GM19463 (cell line): ENCODE measurements at regions not wholly inside any gene's neighbourhood (a gene's known extent, or its start where the extent isn't known, plus 50 kb on each side); places are given as distances from the start of the nearest gene placed in this dataset.

Experiments
- ATAC-seq: cut with Tn5 transposase; IDR thresholded peaks from one replicate; pipeline ENCODE4 v1.9.1; 2021; ENCODE audit warnings: mild to moderate bottlenecking, moderate library complexity; ENCODE audit not compliant: unreplicated experiment

- no peak for ATAC-seq
Measured at GRCh38 chr13:73195091-73195490, 136.3 kb downstream of the KLF5 start.

DNA sequence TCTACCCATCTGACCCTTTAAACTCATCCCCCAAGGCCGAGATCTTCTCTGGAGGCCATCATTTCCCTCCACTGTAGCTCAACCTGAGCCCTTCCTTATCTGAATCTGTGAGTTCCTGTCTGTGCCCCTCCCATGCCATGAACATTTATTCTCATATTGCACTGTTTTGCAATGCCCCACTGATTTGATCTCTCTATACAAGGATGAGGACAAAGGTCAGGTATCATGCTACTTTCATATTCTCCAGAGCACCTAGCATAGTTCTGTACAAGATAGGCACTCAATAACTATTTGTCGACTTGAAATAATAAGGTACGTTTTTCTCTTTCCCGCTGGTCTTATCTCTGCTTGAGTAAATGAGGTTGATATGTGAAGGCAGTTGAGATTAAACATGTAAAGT is 135.5 kb downstream of the KLF5 start:
- no peak for ATAC-seq

DNA sequence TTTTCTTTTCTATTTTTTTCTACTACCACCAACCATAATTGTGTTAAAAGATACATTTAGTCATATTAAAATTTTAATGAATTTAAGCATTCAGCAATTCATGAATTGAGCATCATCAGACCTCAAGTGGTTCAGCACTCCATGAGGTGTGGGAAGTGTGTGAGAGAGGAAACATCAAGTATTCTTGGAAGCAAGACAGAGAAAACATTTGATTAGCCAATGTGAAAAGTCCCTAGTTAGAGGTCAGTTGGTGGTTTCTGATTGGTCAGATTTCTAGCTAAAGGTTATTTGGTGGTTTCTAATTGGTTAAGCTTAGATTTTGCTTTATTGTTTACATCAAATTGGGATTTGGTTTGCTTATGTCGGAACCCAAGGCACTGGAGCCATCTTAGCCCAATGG is 134.7 kb downstream of the KLF5 start:
- ATAC-seq: no peak

- no peak for ATAC-seq
Measured at GRCh38 chr13:73190477-73190876, 131.7 kb downstream of the KLF5 start.

DNA sequence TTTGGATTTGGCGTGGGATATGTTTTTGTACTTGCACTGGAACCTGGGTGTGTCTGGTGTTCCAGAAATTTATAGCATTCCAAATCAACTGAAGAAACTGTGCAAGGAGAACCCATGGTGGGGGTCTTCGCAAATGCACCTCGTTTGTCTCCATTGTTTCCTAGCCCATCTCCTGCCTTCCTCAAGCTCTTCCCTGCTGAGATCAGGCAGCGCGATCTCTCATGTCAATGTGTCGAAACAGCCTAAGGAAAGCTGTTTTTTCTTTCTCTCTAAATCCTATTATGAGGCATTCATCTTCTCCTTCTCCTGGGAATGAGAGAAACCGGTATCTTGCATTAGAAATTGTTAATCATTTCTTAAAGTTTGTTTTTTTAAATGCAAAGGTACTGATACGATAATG is 131.0 kb downstream of the KLF5 start:
- no peak for ATAC-seq

DNA sequence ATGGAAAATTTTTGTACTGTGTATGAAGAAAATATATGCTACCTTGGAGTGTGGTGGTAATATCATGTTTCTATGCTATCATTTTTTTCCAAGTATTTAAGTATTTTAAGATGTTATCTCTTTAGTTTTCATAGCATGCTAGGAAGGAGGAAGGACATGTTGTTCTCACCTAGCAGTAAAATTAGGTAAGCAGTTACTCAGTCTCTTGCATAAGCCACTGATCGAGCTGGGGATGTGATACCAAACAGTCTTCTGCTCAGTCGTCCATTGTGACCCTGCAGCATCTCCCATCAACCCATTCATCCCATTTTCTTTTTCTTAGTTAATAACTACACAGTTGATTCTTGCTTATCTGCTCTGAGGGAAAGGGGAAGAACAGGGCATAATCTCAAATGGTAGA is 130.6 kb downstream of the KLF5 start:
- ATAC-seq: no peak

DNA sequence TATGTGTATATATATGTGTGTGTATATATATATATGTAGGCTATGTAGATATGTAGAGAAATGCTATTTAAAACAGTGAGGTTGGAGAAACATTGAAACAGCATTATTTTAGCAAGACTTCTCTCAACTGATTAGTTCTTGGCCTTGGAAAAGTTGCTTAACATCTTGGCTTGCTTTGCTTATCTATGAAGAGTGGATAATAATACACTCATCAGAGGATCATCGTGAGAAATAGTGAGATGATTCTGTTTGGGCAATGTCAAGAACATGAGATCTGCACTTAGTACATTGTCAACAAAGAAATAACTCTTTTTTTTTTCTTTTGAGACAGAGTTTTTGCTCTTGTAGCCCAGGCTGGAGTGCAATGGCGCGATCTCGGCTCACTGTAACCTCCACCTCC is 128.3 kb downstream of the KLF5 start:
- ATAC-seq: no peak

DNA sequence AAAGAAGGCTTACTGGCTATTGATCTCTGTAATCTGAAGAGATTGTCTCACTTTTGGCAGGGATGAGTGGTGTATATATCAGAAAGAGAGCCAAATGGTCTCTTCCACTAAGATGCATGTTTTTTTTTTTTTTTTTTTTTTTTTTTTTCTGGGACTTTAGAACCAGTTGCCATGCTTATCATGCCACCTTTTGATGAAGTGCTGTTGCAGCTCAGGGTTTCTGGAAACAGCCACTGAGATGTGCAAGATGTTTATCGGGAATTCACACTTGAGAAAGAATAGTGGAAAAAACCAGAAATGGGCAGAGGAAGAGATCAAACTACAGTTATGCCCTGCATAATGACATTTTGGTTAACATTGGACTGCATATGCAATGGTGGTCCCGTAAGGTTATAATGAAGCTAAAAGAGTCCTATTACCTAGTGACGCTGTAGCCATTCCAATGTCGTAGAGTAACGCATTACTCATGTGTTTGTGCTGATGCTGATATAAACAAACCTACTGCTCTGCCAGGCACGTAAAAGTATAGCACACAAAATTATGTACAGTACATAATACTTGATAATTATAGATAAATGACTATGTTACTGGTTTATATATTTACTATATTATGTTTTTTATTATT is 121.0 kb downstream of the KLF5 start:
- no peak for ATAC-seq

DNA sequence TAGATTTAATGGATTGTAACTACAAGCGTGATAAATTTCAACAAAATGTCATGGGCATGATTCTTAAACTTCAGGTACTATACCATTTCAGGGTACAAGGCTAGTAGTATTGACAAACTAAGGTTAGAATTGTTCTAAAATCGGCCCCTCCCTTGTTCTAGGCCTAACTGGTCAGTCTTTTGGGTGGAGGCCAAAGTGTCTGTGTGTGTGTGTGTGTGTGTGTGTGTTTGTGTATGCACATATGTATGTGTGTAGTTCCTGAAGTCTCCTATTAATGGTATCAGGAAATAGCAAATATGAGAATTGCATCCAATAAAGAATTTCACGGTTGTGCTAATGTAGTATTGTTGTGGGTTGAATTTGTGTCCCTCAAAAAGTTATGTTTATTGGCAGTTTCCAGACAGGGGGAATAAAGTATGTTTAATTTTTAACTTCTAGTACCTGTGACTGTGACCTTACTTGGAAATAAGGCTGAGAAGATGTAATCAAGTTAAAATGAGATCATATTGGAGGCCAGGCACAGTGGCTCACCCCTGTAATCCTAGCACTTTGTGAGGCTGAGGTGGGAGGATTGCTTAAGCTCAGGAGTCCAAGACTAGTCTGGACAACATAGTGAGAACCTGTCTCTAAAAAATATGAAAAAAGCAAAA is 119.2 kb downstream of the KLF5 start:
- no peak for ATAC-seq

DNA sequence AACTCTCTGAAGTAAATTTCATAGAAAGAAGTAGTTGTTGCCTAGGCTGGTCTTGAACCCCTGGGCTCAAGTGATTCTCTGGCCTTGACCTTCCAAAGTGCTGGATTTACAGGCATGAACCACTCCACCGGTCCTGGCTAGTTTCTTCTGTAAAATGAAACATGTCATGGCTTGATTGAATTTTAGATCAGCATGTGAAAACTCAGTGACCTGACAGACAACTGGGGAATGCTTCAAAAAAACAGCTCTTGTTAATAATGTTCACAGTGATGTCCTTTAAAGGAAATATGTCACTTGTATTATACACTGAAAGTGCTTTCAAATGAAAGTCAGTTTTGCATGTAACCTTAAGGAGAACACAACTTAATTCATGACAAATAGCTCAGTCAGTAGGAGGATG is 118.2 kb downstream of the KLF5 start:
- no peak for ATAC-seq

DNA sequence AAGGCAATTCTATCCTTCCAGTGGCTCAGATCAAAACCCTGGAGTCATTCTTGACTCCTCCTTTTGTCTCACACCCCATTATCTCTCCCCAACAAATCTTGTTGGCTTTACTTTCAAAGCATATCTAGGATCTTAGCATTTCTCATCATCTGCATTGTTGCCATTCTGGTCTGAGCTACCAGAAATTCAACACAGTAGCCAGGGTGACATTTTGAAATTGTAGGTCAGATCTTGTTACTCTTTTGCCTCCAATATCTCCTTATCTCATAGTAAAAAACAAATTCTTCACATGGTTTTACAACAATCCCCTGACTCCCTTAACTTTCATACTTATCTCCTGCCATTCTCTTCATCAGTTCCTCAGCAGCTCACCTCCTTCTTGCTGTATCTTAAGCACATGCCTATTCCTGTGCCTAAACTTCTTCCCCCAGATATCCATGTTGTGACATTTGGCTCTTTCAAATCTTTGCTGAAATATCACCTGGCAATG is 115.8 kb downstream of the KLF5 start:
- no peak for ATAC-seq

DNA sequence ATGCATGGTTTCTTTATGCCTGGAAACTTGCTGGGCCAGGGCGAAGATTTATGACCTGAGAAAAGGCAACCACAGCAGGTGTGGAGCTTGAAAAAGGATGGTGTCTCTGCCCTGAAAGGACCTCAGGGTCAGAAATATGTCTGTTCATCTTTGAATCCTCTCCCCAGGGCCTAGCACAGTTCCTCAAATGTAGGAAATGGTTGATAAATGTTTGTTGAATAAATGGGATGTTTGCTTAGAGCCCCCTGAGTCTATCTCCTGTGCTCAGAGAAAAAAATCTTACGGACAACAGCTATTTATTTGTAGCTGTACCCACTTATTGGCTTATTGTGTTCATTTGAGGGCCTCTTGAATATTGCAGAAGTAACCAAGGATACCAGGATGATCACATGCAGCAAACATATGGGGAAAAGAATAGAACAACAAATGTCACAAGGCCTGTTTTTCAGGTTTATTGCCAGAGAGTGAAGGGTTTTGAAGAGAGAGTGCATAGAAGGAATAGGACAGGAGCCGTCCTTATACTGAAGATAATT is 114.5 kb downstream of the KLF5 start:
- peak; percentile 69 for ATAC-seq

- no peak for ATAC-seq
Measured at GRCh38 chr13:73171926-73172325, 113.1 kb downstream of the KLF5 start.

DNA sequence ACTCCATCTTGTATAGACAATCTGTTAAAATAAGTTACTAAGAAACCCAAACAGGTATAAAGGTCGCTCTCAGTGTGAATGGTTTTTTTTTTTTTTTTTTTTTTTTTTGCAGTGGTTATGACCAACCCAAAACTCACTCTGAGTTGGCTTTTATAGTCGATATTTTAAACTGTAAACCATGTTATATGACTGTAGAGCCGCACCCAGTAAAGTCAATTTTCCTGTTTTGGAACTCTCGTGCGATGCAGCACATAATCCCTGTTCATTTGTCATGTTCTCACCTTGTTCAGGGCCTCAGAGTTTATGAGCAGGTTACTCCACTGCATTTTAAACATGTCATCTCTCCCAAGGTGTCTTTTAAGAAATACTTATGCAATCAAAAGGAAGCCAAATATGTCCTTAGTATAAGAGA is 112.5 kb downstream of the KLF5 start:
- ATAC-seq: no peak

DNA sequence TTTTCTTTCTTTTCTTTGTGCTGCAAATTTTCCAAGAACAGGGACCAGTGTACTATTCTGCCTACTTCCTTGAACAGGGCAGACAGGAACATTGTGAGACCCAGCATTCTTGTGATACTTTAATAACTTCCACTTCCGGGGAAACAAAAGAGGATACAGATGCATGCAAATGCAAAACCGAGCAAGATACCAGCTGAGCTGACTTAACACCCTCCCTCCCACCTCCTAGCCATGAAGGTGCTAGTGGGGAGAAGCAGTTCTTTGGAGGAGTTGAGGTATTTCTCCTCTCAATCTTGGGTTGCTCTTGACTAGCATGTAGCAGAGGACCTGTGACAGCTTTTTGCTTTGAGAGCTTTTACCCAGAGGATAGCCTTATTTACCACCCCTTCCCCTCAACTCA is 111.2 kb downstream of the KLF5 start:
- ATAC-seq: no peak

GRCh38 chr13:73168953-73169401 is 110.2 kb downstream of the KLF5 start:
- ATAC-seq: no peak

GRCh38 chr13:73168226-73168952 is 109.6 kb downstream of the KLF5 start:
- ATAC-seq: no peak

DNA sequence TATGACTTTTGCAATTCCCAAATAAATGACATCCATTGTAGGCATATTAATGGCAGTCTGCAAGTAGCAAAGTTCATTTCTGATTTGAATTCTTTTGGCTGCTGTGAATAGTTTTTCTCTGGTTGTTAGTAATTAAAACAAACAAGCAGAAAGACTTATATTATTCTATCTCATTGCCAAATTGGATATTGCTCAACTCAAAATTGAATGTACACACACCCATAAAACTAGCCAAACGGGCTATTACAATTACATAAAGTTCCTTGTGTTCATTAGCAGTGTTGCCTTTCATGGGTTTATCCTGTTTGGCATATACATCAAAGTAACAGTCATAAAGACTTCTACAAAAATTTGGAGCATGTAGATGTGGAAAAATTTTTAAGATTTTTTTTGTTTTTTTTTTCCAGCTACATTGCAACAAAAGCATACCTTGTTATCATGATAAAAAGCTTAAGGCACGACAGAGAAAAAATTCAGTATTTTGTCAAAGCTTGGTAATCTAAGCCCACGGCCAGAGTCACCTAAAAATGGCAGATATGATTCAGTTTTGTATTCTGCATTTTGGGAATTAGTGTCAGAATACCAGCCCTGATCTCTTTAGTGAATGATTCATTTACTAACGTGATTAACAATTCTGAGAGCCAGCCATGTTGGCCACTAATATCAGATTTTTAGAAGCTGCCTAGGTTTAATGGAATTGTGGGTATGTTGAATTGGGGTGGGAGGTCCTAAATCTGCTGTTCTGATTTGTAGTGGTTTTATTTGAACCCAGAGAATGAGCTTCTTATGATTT is 108.4 kb downstream of the KLF5 start:
- ATAC-seq: no peak

DNA sequence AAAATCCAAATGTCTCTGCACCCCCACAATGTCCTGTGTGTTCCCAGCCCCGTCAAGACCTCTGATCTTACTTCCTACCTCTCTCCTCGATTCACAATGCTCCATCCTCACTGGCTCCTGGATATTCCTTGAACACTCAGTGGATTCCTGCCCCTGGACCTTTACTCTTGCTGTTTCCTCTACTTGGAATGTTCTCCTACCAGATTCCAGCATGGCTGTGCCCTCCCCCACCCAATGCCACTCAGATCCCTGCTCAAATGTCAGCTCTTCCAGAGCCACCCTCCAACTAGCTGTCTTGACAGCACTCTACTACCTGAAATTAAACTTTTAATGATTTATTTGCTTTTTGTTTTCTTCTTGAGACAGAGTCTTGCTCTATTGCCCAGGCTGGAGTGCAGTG is 107.4 kb downstream of the KLF5 start:
- no peak for ATAC-seq

DNA sequence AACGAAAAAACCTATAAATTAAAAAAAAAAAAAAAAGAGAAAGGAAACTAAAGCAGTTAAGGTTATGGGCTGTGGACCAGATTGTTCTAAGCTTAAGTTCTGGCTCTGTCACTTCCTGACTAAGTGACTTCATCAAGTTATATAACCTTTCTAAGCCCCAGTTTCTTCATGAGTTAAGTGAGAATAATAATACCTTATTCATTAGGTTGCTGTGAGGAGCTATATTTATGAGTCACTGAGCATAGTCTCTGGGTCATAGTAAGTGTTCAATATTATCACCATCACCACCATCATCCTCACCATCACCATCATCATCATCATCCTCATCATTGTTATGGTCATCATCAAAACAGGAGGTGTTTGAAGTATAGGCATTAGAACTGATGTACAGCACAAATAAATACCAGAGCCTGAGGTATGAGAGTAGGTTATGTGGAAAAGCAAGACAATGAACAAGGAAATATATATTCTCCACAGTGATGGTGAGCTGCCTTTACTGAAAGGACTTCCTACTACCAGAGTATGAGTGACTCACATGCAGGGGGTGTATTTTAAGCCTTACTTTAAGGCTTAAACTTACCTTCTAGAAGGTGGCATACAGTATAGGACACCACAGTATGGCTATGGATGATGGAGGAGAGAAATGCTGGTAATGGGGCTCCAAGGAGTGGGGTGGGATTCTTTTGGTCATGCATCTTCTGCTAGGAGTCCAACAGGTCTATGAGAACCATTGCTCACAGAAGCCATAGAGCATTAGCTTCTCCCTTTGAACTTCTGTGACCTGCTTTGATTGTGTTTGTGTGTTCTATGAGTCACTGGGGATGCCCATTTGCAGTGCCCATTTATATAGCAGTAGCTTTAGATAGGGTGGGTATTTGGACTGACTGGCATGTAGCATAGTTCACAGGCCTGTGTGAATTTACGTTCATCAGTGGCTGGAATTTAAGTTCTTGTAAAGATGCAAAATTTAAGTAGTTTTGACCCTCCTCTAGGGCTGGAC is 104.4 kb downstream of the KLF5 start:
- no peak for ATAC-seq
